H9 (cell line): ENCODE measurements at regions not wholly inside any gene's neighbourhood (a gene's known extent, or its start where the extent isn't known, plus 50 kb on each side); places are given as distances from the start of the nearest gene placed in this dataset.

ENCODE experiments used
- DNase-seq: peaks from one replicate; pipeline ENCODE4 v3.0.0-alpha.2; 2017
- H2AFZ ChIP-seq: one replicate; pipeline ENCODE4 v1.6.1; 2013; ENCODE audit warnings: mild to moderate bottlenecking, low read length, control low read depth, moderate library complexity
- H2AK5ac ChIP-seq: 2 replicates; pipeline ENCODE4 v1.6.1; 2013; ENCODE audit warnings: low read length, control low read depth, mixed read lengths; ENCODE audit not compliant: insufficient read length
- H2BK120ac ChIP-seq: one replicate; pipeline ENCODE4 v1.6.1; 2013; ENCODE audit warnings: low read depth, mild to moderate bottlenecking, low read length, control low read depth, inconsistent platforms; ENCODE audit not compliant: poor library complexity, severe bottlenecking
- H2BK12ac ChIP-seq: 2 replicates; pipeline ENCODE4 v1.6.1; 2013; ENCODE audit warnings: low read length, control low read depth, mixed read lengths, low read depth; ENCODE audit not compliant: insufficient read length
- H2BK15ac ChIP-seq: 2 replicates; pipeline ENCODE4 v1.6.1; 2013; ENCODE audit warnings: low read depth, low read length, control low read depth
- H2BK20ac ChIP-seq: one replicate; pipeline ENCODE4 v1.6.1; 2013; ENCODE audit warnings: low read depth, mild to moderate bottlenecking, low read length, control low read depth, inconsistent platforms; ENCODE audit not compliant: poor library complexity, severe bottlenecking
- H2BK5ac ChIP-seq: 2 replicates; pipeline ENCODE4 v1.6.1; 2013; ENCODE audit warnings: low read length, control low read depth, mixed read lengths; ENCODE audit not compliant: insufficient read length
- H3K14ac ChIP-seq: 2 replicates; pipeline ENCODE4 v1.6.1; 2013; ENCODE audit warnings: low read length, control low read depth; ENCODE audit not compliant: insufficient read depth
- H3K18ac ChIP-seq: 2 replicates; pipeline ENCODE4 v1.6.1; 2013; ENCODE audit warnings: low read depth, mild to moderate bottlenecking, mixed read lengths, low read length, control low read depth; ENCODE audit not compliant: insufficient read length
- H3K23ac ChIP-seq: 2 replicates; pipeline ENCODE4 v1.6.1; 2013; ENCODE audit warnings: low read length, control low read depth, mixed read lengths, low read depth; ENCODE audit not compliant: insufficient read length
- H3K23me2 ChIP-seq: 2 replicates; pipeline ENCODE4 v1.6.1; 2013; ENCODE audit warnings: low read depth, mild to moderate bottlenecking, mixed read lengths, low read length, control low read depth; ENCODE audit not compliant: insufficient read length, poor library complexity, severe bottlenecking
- H3K27ac ChIP-seq: 2 replicates; pipeline ENCODE4 v1.5.1; 2013; ENCODE audit warnings: low read length, control low read depth, mixed read lengths, low read depth; ENCODE audit not compliant: insufficient read length
- H3K27me3 ChIP-seq: 2 replicates; pipeline ENCODE4 v1.6.1; 2013; ENCODE audit warnings: low read length, control low read depth, inconsistent platforms; ENCODE audit not compliant: insufficient read depth
- H3K4ac ChIP-seq: 2 replicates; pipeline ENCODE4 v1.6.1; 2013; ENCODE audit warnings: low read depth, mild to moderate bottlenecking, control low read depth, inconsistent platforms, low read length, moderate library complexity
- H3K4me1 ChIP-seq: 2 replicates; pipeline ENCODE4 v1.6.1; 2013; ENCODE audit warnings: low read length, control low read depth, inconsistent platforms; ENCODE audit not compliant: insufficient read depth
- H3K4me2 ChIP-seq: 2 replicates; pipeline ENCODE4 v1.6.1; 2013; ENCODE audit warnings: low read length, control low read depth, mixed read lengths; ENCODE audit not compliant: insufficient read length, insufficient read depth
- H3K56ac ChIP-seq: 2 replicates; pipeline ENCODE4 v1.6.1; 2013; ENCODE audit warnings: low read depth, mild to moderate bottlenecking, mixed read lengths, low read length, control low read depth; ENCODE audit not compliant: insufficient read length
- H3K79me1 ChIP-seq: 2 replicates; pipeline ENCODE4 v1.6.1; 2013; ENCODE audit warnings: low read depth, mild to moderate bottlenecking, moderate library complexity, low read length, control low read depth, inconsistent platforms; ENCODE audit not compliant: insufficient read depth, poor library complexity, severe bottlenecking
- H3K79me2 ChIP-seq: 2 replicates; pipeline ENCODE4 v1.6.1; 2013; ENCODE audit warnings: low read length, control low read depth, inconsistent platforms; ENCODE audit not compliant: insufficient read depth
- H3K9ac ChIP-seq: 2 replicates; pipeline ENCODE4 v1.6.1; 2013; ENCODE audit warnings: low read length, control low read depth, mixed read lengths; ENCODE audit not compliant: insufficient read length; ENCODE audit errors: extremely low read depth
- H3K9me3 ChIP-seq: one replicate; pipeline ENCODE4 v1.6.1; 2013; ENCODE audit warnings: low read depth, low read length, inconsistent platforms; ENCODE audit not compliant: control insufficient read depth
- H3T11ph ChIP-seq: one replicate; pipeline ENCODE4 v1.6.1; 2013; ENCODE audit warnings: mild to moderate bottlenecking, low read length, control low read depth, inconsistent platforms
- H4K20me1 ChIP-seq: one replicate; pipeline ENCODE4 v1.6.1; 2013; ENCODE audit not compliant: control insufficient read depth, insufficient read length, insufficient read depth
- H4K5ac ChIP-seq: 2 replicates; pipeline ENCODE4 v1.6.1; 2013; ENCODE audit warnings: low read depth, mild to moderate bottlenecking, mixed read lengths, low read length, control low read depth; ENCODE audit not compliant: insufficient read length
- H4K8ac ChIP-seq: replicated peaks from 2 replicates; pipeline ENCODE4 v1.6.1; 2013; ENCODE audit warnings: low read length, control low read depth, mixed read lengths, low read depth; ENCODE audit not compliant: insufficient read length
- H4K91ac ChIP-seq: 2 replicates; pipeline ENCODE4 v1.6.1; 2013; ENCODE audit warnings: low read depth, mild to moderate bottlenecking, moderate library complexity, mixed read lengths, low read length, control low read depth; ENCODE audit not compliant: insufficient read length
- H3K27ac Mint-ChIP-seq, 3 experiments: 2 replicates in 2 of 3; 3 replicates in 1 of 3; pipeline ENCODE4 v1.8.0; 2020 to 2021; ENCODE audit warnings: mixed read lengths in 3 of 3, mild to moderate bottlenecking in 1 of 3, moderate library complexity in 1 of 3
- H3K27me3 Mint-ChIP-seq: 2 replicates; pipeline ENCODE4 v1.8.0; 2021; ENCODE audit warnings: low read depth, mild to moderate bottlenecking, moderate library complexity, mixed read lengths
- H3K36me3 Mint-ChIP-seq, 3 experiments: 2 replicates in 2 of 3; 3 replicates in 1 of 3; pipeline ENCODE4 v1.8.0; 2020 to 2021; ENCODE audit warnings: low read depth in 3 of 3, mixed read lengths in 3 of 3; ENCODE audit not compliant: insufficient read depth in 1 of 3
- H3K4me1 Mint-ChIP-seq, 2 experiments: 2 replicates each; pipeline ENCODE4 v1.8.0; 2020; ENCODE audit warnings: mixed read lengths in 2 of 2
- H3K4me3 Mint-ChIP-seq, 2 experiments: 2 replicates in 1 of 2; 3 replicates in 1 of 2; pipeline ENCODE4 v1.8.0; 2020 to 2021; ENCODE audit warnings: mild to moderate bottlenecking in 2 of 2, mixed read lengths in 2 of 2, moderate library complexity in 1 of 2
- H3K9me3 Mint-ChIP-seq, 2 experiments: 2 replicates in 1 of 2; 3 replicates in 1 of 2; pipeline ENCODE4 v1.8.0; 2020; ENCODE audit warnings: mild to moderate bottlenecking in 2 of 2, mixed read lengths in 2 of 2, moderate library complexity in 1 of 2
- WGBS: extraction: QIAGEN DNeasy Blood & Tissue Kit; methylation state at CpG from one replicate; pipeline ENCODE4 v1.1.7; 2013; ENCODE audit warnings: missing lambda C conversion rate, low lambda C conversion rate, mixed read lengths; ENCODE audit not compliant: insufficient read length; ENCODE audit errors: extremely low coverage; 5-methylcytosine and 5-hydroxymethylcytosine counted together
- TF ChIP-seq, protein P1 (sequence below): fragments of 200-600 bp; sonication (generic); conservative IDR thresholded peaks from 3 replicates; pipeline ENCODE4 v1.8.0; 2021; ENCODE audit warnings: antibody characterized with exemption, mild to moderate bottlenecking

DNA sequence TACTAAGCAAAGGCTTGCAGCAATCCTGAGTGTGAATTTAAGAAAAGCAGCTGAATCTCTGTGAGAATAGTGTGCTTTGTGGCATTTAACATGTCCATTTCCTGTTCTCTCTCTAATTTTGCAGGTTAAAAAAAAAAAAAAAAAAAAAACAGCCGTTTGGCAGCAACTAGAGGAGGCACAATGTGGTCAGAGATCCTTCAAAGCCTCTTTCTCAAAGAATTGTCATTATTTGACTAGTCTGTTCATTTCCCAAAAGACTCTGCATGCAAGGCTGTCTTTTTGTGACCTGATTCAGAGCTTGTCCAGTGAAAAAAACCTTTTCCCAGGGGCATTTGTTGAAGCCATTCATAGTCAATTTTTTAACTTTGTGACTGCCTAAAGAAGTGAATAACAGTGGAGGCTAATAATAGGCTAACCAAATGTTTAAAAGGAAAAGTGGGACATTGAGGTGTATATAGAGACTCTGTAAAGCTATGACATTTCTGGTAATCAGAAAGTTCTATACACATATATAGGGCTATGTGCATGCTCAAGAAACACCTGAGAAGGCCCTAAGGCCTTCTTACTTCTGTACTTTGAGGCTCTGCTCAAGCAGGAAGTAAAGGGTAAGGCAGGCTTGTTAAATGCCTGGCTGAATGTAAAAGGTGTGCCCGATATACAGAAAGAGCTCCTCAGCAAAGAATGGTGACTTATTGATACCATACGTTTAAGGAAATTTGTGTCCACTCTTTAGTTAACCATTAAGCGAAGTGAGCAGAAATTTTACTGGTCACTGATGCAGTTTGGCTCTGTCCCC, 289.6 kb upstream of the RAB6C start:
- DNase-seq = no peak
- no peaks in the 10 kb centered on the region for H3K23me2 ChIP-seq

More for the DNA sequence above, 289.6 kb upstream of the RAB6C start:
- Histone ChIP-seq H3K14ac (no peak overlapping the region), H2AK5ac (no peak overlapping the region), H2BK20ac (no peak overlapping the region), H2BK12ac (no peak overlapping the region), H3K79me1 (no peaks in the 10 kb centered on the region), H3K27me3 (no peaks in the 10 kb centered on the region), H3K79me2 (no peaks in the 10 kb centered on the region), H3K9ac (no peak overlapping the region), H3K23ac (no peak overlapping the region), H2BK15ac (no peak overlapping the region), H3K4me1 (no peaks in the 10 kb centered on the region), H3K9me3 (no peaks in the 10 kb centered on the region), H3K18ac (no peak overlapping the region), H3T11ph (no peak overlapping the region), H2BK5ac (no peak overlapping the region), H3K27ac (no peak overlapping the region), H3K56ac (no peak overlapping the region), H2AFZ (no peak overlapping the region), H3K4ac (no peak overlapping the region), H4K91ac (no peak overlapping the region), H3K4me2 (no peak overlapping the region), H4K5ac (no peak overlapping the region), H2BK120ac (no peak overlapping the region), H4K8ac (no peak overlapping the region), H4K20me1 (no peaks in the 10 kb centered on the region)
- H3K4me1 Mint-ChIP-seq = peaks cover 0 to 9% of the 10 kb centered on the region in 2 experiments; a peak in 2 of 4 replicates
- TF ChIP-seq, protein P1, sequence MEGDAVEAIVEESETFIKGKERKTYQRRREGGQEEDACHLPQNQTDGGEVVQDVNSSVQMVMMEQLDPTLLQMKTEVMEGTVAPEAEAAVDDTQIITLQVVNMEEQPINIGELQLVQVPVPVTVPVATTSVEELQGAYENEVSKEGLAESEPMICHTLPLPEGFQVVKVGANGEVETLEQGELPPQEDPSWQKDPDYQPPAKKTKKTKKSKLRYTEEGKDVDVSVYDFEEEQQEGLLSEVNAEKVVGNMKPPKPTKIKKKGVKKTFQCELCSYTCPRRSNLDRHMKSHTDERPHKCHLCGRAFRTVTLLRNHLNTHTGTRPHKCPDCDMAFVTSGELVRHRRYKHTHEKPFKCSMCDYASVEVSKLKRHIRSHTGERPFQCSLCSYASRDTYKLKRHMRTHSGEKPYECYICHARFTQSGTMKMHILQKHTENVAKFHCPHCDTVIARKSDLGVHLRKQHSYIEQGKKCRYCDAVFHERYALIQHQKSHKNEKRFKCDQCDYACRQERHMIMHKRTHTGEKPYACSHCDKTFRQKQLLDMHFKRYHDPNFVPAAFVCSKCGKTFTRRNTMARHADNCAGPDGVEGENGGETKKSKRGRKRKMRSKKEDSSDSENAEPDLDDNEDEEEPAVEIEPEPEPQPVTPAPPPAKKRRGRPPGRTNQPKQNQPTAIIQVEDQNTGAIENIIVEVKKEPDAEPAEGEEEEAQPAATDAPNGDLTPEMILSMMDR = no peak
- peaks cover 6% of the 10 kb centered on the region; the same call in 1 of the 2 replicates for H3K27me3 Mint-ChIP-seq
- WGBS = no CpG with 5 or more reads among the region's 4 CpGs
- H3K9me3 Mint-ChIP-seq = peaks cover 15 to 20% of the 10 kb centered on the region in 2 experiments
- no peak overlapping the region for H3K27ac Mint-ChIP-seq
- no peak overlapping the region for H3K4me3 Mint-ChIP-seq
- peaks cover 0 to 20% (median 5%) of the 10 kb centered on the region in 3 experiments; a peak in 5 of 7 replicates for H3K36me3 Mint-ChIP-seq
